SK-N-MC (cell line): ENCODE measurements at regions not wholly inside any gene's neighbourhood (a gene's known extent, or its start where the extent isn't known, plus 50 kb on each side); places are given as distances from the start of the nearest gene placed in this dataset.

Experiments used
- DNase-seq: peaks from one replicate; pipeline ENCODE4 v3.0.0-alpha.2; 2011; ENCODE audit warnings: low read depth, low spot score
- H3K27ac ChIP-seq: fragments of 200-600 bp; sonication (generic); 2 replicates; pipeline ENCODE4 v1.5.1; 2016; ENCODE audit warnings: mixed run types
- H3K36me3 ChIP-seq: fragments of 200-600 bp; sonication (generic); 2 replicates; pipeline ENCODE4 v1.6.1; 2017; ENCODE audit warnings: antibody characterized with exemption, low read length, mixed read lengths; ENCODE audit not compliant: insufficient read depth
- H3K4me3 ChIP-seq: fragments of 200-600 bp; sonication (generic); 2 replicates; pipeline ENCODE4 v1.5.1; 2016
- H3K9ac ChIP-seq: fragments of 200-600 bp; sonication (generic); 2 replicates; pipeline ENCODE4 v1.8.0; 2017; ENCODE audit warnings: mixed run types, mixed read lengths; ENCODE audit not compliant: insufficient read length
- H3K9me3 ChIP-seq: fragments of 200-600 bp; sonication (generic); 2 replicates; pipeline ENCODE4 v1.6.1; 2017; ENCODE audit warnings: low read depth, mild to moderate bottlenecking, antibody characterized with exemption, low read length, moderate library complexity, mixed read lengths
- EZH2 ChIP-seq: fragments of 200-600 bp; sonication (generic); IDR thresholded peaks from one replicate; pipeline ENCODE4 v1.6.1; 2017; ENCODE audit warnings: antibody characterized with exemption
- FOXP2 ChIP-seq: optimal IDR thresholded peaks from 2 replicates; pipeline ENCODE3; 2011; ENCODE audit warnings: mild to moderate bottlenecking, moderate library complexity; ENCODE audit not compliant: insufficient read depth; ENCODE audit errors: extremely low read length, control extremely low read depth
- POLR2AphosphoS5 ChIP-seq: IDR thresholded peaks from 2 replicates; pipeline ENCODE4 v1.6.1; 2012; ENCODE audit warnings: mild to moderate bottlenecking, low read depth, low read length, borderline replicate concordance

GRCh38 chr11:112899235-112900006 lies 61.8 kb upstream of the NCAM1 start:
- H3K27ac ChIP-seq: no peak overlapping the region

GRCh38 chr11:112901924-112902323 lies 59.3 kb upstream of the NCAM1 start:
- Histone ChIP-seq H3K9me3 (no peaks in the 10 kb centered on the region), H3K9ac (no peak overlapping the region), H3K36me3 (no peaks in the 10 kb centered on the region), H3K27ac (no peak overlapping the region), H3K4me3 (no peak overlapping the region)
- TF ChIP-seq FOXP2 (no peak), EZH2 (no peak), POLR2AphosphoS5 (no peak)
- DNase-seq: no peak

More at GRCh38 chr11:112899235-112900006, 61.8 kb upstream of the NCAM1 start:
- TF ChIP-seq EZH2 (no peak), POLR2AphosphoS5 (no peak), FOXP2 (no peak)
- H3K9me3 ChIP-seq: no peaks in the 10 kb centered on the region
- no peak overlapping the region for H3K9ac ChIP-seq
- no peak overlapping the region for H3K4me3 ChIP-seq
- DNase-seq: no peak
- H3K36me3 ChIP-seq: no peaks in the 10 kb centered on the region

- Histone ChIP-seq H3K9me3 (no peaks in the 10 kb centered on the region), H3K27ac (0 out of 2 replicates have a peak overlapping the region, but pooled peaks have one; percentile 40), H3K36me3 (no peaks in the 10 kb centered on the region), H3K4me3 (no peak overlapping the region), H3K9ac (peak overlapping the region; percentile 8)
- peak; percentile 37 for DNase-seq
- no peak for TF ChIP-seq EZH2
These were observed 58.7 kb upstream of the NCAM1 start for GRCh38 chr11:112902361-112903011.

- Histone ChIP-seq H3K4me3 (no peak overlapping the region), H3K9ac (no peak overlapping the region), H3K27ac (no peak overlapping the region), H3K36me3 (no peaks in the 10 kb centered on the region), H3K9me3 (no peaks in the 10 kb centered on the region)
- DNase-seq: no peak
- TF ChIP-seq EZH2 (no peak), FOXP2 (no peak), POLR2AphosphoS5 (no peak)
These were observed 57.9 kb upstream of the NCAM1 start for GRCh38 chr11:112903340-112903739.

GRCh38 chr11:112911124-112911523 lies 50.1 kb upstream of the NCAM1 start:
- Histone ChIP-seq H3K36me3 (no peaks in the 10 kb centered on the region), H3K9ac (no peak overlapping the region), H3K27ac (no peak overlapping the region), H3K4me3 (no peak overlapping the region), H3K9me3 (no peaks in the 10 kb centered on the region)
- DNase-seq: no peak
- TF ChIP-seq FOXP2: no peak
- TF ChIP-seq EZH2: no peak
- no peak for TF ChIP-seq POLR2AphosphoS5
